ENCODE measurements at regions not wholly inside any gene's neighbourhood (a gene's known extent, or its start where the extent isn't known, plus 50 kb on each side); places are given as distances from the start of the nearest gene placed in this dataset.
A peak's percentile ranks its signal among the peaks of the same experiment; 100 is the strongest.

DNA sequence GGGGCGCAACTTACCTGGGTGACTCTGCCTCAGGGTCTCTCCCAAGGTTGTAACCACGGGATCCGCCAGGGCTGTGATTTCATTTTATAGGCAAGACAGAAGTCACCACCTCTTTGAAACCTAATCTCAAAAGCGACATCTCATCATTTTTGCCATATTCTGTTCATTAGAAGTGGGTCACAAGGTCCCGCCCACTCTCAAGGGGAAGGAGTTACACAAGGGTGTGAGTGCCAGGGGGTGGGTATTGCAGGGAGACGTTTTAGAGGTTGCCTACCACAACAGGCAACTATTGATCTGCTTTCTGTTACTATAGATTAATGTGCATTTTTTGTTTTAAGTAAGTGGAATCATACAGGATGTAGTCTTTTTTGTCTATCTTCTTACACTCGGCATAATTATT, 56.6 kb upstream of the ADPGK start:
- peaks cover 12% of the 10 kb centered on the region for H3K4me1 Mint-ChIP-seq (ENCODE audit: unreplicated experiment)
- no peaks in the 10 kb centered on the region for H3K36me3 Mint-ChIP-seq
- H3K27ac Mint-ChIP-seq: no peak overlapping the region
- peaks cover 5% of the 10 kb centered on the region for H3K9me3 Mint-ChIP-seq
- H3K4me3 Mint-ChIP-seq: no peak overlapping the region
- DNase-seq (ENCODE audit: extremely low spot score, unreplicated experiment): no peak
- H3K27me3 Mint-ChIP-seq: peaks cover 3% of the 10 kb centered on the region
- TF ChIP-seq, protein P1, sequence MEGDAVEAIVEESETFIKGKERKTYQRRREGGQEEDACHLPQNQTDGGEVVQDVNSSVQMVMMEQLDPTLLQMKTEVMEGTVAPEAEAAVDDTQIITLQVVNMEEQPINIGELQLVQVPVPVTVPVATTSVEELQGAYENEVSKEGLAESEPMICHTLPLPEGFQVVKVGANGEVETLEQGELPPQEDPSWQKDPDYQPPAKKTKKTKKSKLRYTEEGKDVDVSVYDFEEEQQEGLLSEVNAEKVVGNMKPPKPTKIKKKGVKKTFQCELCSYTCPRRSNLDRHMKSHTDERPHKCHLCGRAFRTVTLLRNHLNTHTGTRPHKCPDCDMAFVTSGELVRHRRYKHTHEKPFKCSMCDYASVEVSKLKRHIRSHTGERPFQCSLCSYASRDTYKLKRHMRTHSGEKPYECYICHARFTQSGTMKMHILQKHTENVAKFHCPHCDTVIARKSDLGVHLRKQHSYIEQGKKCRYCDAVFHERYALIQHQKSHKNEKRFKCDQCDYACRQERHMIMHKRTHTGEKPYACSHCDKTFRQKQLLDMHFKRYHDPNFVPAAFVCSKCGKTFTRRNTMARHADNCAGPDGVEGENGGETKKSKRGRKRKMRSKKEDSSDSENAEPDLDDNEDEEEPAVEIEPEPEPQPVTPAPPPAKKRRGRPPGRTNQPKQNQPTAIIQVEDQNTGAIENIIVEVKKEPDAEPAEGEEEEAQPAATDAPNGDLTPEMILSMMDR (conservative IDR thresholded peaks at IDR 0.05): no peak

DNA sequence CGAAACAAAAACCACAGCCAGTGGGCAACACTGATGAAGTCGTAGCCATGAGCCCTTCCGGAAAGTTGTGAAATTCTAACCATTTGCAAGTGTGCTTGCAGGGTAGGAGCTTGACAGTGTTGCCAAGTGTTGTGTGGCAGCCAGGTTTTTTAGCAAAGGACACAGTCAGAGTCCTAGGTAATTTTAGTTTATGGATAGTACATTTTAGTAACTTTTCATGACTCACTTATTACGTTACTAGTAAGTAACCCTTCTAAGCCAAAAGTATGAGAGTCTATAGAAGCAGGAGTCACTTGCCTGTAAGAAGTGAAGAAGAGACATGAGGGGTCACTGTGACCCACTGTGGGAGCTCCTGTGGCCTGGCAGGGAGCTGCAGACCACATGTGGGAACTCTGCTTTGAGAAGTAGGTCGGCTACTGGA, 54.8 kb upstream of the ADPGK start:
- H3K4me3 Mint-ChIP-seq: no peak overlapping the region
- DNase-seq (ENCODE audit: extremely low spot score, unreplicated experiment): no peak
- TF ChIP-seq, protein P1 (conservative IDR thresholded peaks at IDR 0.05): no peak
- no peaks in the 10 kb centered on the region for H3K36me3 Mint-ChIP-seq
- no peak overlapping the region for H3K27ac Mint-ChIP-seq
- H3K4me1 Mint-ChIP-seq (ENCODE audit: unreplicated experiment): peaks cover 23% of the 10 kb centered on the region
- no peaks in the 10 kb centered on the region for H3K9me3 Mint-ChIP-seq
- peaks cover 6% of the 10 kb centered on the region for H3K27me3 Mint-ChIP-seq

DNA sequence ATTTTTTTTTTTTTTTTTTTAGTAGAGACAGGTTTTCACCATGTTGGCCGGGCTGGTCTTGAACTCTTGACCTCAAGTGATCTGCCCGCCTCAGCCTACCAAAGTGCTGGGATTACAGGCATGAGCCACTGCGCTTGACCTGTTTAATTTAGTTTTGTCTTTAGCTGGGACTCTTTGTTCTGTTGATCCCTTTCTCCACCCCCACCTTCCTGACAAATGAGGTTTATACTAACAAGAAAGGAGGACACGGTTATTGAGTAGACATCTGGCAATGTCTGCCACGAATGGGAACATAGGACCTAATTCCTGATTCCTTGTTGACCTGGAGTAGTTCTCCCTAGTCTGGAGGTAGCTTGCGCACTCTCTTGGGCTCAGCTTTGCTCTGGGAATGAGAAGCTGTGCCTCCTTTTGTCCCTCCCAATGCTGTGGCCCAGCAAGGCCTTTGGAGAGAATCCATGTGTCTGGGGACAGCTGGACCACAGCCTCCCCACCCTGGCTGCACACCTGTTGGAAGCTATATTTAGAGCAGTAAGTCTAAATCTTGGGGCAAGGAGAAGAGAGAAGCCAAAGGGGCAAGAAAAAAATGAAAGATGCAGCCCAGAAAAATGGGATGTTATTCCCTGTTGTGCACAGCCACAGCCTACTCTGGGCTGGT, 53.2 kb upstream of the ADPGK start:
- peaks cover 6% of the 10 kb centered on the region for H3K27me3 Mint-ChIP-seq
- TF ChIP-seq, protein P1 (conservative IDR thresholded peaks at IDR 0.05): no peak
- H3K4me1 Mint-ChIP-seq (ENCODE audit: unreplicated experiment): peaks cover 23% of the 10 kb centered on the region
- H3K4me3 Mint-ChIP-seq: no peak overlapping the region
- no peak for DNase-seq (ENCODE audit: extremely low spot score, unreplicated experiment)
- H3K27ac Mint-ChIP-seq: no peak overlapping the region
- H3K36me3 Mint-ChIP-seq: no peaks in the 10 kb centered on the region
- H3K9me3 Mint-ChIP-seq: no peaks in the 10 kb centered on the region

DNA sequence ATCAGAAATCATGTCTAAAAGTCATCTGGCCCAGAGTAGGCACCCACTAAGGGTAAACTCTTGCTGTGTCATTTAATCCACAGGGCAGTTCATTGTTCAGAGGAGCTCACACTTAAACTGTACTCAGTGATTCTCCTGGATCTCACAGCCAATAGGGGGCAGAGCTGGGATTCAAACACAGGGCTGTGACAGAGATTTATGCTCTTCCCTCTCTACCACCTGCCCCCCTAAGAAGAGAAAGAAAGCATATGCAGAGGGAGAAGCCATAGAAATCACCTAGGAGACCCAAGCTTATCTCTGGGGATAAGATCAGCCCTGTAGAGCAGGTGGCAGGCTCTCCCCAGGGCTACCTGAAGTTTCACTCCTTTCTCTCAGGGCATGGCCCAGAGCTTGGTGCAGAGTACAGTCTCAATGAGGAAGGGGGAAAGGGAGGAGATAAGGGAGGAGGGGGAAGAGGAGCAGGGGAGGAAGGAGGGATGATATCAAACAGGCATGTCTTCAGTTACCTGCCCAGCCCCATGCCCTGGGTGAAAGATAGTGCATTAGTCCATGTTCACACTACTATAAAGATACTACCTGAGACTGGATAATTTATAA, 51.8 kb upstream of the ADPGK start:
- H3K4me3 Mint-ChIP-seq: no peak overlapping the region
- DNase-seq (ENCODE audit: extremely low spot score, unreplicated experiment): no peak
- peaks cover 23% of the 10 kb centered on the region for H3K4me1 Mint-ChIP-seq (ENCODE audit: unreplicated experiment)
- no peak overlapping the region for H3K27ac Mint-ChIP-seq
- TF ChIP-seq, protein P1 (conservative IDR thresholded peaks at IDR 0.05): peak; percentile 52
- H3K27me3 Mint-ChIP-seq: peaks cover 6% of the 10 kb centered on the region
- peaks cover under 1% of the 10 kb centered on the region for H3K36me3 Mint-ChIP-seq
- no peaks in the 10 kb centered on the region for H3K9me3 Mint-ChIP-seq

DNA sequence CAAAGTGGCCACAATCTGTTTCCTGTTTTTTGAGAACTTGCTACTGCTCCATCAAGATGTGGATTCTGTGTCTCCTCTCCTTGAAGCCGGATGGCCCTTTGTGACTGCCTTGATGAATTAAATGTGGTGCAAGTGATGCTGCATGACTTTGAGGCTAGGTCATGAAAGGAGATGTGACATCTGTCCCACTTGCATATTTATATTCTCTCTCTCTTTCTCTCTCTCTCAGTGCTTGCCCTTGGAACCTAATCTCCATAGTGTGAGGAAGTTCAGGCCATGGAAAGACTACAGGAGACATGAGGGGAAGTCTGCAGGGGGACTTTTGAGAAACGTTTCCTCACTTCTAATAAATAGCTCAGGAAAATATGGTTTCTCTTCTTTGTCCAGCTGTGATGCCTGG, 50.0 kb upstream of the ADPGK start:
- H3K27ac Mint-ChIP-seq: no peak overlapping the region
- H3K9me3 Mint-ChIP-seq: peaks cover 9% of the 10 kb centered on the region
- H3K4me3 Mint-ChIP-seq: no peak overlapping the region
- TF ChIP-seq, protein P1 (conservative IDR thresholded peaks at IDR 0.05): no peak
- peaks cover 3% of the 10 kb centered on the region for H3K36me3 Mint-ChIP-seq
- DNase-seq (ENCODE audit: extremely low spot score, unreplicated experiment): no peak
- H3K27me3 Mint-ChIP-seq: peaks cover 8% of the 10 kb centered on the region
- H3K4me1 Mint-ChIP-seq (ENCODE audit: unreplicated experiment): peaks cover 19% of the 10 kb centered on the region
